ENCODE measurements at regions not wholly inside any gene's neighbourhood (a gene's known extent, or its start where the extent isn't known, plus 50 kb on each side); places are given as distances from the start of the nearest gene placed in this dataset.

DNA sequence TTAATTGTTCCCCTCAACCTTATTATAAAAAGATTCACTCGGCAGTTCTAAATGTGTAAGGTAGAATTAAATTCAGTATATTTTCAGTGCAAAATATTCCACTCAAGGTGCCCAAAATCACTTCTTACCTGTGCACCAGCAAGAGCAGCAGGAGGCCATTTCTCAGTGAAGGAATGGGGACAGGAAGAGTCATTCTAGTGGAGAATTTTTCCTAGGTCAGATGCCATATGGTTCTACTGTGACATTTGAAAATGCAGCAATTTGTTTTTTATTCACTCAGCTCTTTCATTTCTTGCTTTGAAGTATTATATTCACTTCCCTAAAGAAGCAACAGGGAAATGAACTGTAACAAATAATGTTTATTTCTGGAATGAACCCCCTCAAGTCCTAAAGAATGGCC is 264.0 kb upstream of the SYT1 start:
- TF ChIP-seq GATA2 (IDR thresholded peaks at IDR 0.05; ENCODE audit: low read depth, low read length) (no peak), GATA3 (IDR thresholded peaks at IDR 0.05; ENCODE audit: low read depth, low read length) (no peak)

DNA sequence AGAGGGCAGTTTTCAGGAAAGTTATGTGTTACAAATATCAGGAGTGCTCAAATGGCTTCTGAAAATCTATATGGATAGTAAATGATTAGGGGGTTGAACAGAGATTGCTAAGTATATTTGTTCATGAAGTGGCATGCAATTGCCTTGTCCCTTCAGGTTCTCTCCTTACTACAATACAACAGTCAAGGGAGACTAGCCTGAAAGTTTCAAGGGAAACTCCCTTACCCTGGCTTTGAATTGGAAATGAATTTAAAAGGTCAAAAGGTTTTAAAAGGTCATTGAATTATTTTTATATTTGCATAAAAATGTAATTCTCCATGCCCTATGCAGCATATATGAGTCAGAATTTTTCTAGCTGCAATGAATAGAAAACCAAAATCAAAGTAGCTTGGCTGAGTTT is 253.1 kb upstream of the SYT1 start:
- TF ChIP-seq GATA2 (IDR thresholded peaks at IDR 0.05; ENCODE audit: low read depth, low read length) (no peak), GATA3 (IDR thresholded peaks at IDR 0.05; ENCODE audit: low read depth, low read length) (no peak)

DNA sequence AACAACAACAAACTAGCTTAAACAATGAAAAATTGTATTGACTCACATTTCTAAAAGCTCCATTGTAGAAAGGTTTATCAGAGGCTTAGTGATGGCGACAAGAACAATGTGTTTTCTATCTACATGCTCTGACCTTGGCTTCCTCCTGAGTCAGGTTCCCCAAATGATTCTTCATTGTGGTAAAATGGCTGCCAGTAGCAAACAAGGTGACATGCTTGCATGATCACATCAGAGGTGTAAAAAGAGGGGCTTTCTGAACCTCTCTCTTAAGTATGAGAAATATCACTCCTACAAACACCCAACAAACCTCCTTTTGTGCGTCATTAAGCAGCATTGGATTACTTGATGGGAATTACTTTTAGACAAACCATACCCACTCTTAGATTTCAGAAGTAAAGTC is 252.4 kb upstream of the SYT1 start:
- no peak for TF ChIP-seq GATA2 (IDR thresholded peaks at IDR 0.05; ENCODE audit: low read depth, low read length)

DNA sequence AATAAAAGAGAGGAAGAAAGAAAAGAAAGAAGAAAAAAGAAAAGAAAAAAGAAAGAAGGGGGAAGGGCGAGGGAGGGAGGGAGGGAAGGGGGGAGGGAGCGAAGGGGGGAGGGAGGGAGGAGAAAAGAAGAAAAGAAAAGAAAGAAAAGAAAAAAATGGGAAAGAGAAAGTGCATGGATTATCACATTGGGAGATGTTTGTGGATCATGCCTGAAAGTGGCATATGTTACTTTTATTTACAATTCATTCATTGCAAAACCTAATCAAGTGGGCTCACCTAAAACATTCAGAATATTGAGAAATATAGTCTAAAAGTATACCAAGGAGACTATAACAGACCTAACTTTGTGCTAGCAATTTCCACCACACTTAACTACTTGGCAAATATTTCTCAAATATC is 246.9 kb upstream of the SYT1 start:
- TF ChIP-seq GATA2 (IDR thresholded peaks at IDR 0.05; ENCODE audit: low read depth, low read length): no peak

DNA sequence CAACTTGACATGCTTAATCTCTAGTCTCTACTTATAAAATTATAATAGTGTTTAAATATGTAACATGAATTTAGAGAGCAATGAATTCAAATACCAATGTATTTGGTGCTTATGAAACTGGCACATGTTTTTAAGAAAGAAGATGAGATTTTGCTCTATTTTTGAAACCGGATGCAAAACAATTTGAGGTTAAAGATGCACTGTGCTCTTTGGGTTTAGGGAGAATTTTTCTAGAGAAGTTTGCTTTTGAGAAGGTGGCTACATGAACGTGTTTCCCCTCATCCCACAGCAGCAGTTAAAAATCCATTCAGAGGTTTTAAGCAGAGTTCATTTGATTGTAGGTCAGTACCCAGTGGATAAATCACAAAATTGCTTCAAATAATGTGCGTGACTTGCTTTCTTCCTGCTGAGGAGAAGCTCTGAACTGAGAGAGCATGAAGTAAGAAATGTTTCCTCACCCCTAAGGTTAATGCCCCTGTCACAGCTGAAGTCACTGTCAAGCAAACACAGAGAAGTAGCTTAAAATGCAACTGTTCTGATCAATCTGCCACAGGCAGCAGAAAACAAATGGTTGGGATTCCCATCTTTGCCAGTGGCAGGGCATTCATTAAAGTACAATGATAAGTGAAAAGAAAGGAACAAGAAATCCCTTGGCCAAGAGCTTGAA is 241.9 kb upstream of the SYT1 start:
- TF ChIP-seq GATA2 (IDR thresholded peaks at IDR 0.05; ENCODE audit: low read depth, low read length): no peak
- no peak for TF ChIP-seq GATA3 (IDR thresholded peaks at IDR 0.05; ENCODE audit: low read depth, low read length)

DNA sequence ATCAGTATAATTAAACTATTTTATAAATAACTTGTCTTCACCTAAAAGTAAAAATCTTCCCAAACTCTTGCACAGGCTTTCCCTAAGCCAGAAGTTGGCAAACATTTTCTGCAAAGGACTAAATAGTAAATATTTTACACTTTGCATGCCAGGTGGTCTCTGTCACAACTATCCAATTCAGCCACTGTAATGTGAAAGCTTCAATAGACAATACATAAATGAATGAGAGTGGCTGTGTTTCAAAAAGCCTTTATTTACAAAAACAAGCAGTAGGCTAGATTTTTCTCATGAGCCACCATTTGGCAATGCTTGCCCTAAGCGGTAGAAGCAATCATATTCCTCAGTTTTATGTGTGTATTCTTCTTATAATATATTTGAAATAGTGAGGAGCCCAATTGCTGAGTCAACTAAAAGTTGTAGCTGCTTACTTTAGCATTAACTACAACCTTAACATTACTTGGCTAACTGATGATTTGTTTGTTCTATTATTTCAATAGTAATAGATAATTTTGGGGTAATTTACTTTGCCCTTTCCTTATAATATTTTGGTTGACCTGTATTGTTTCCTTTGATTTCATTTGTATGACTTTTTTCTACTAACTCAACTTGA is 236.0 kb upstream of the SYT1 start:
- no peak for TF ChIP-seq GATA2 (IDR thresholded peaks at IDR 0.05; ENCODE audit: low read depth, low read length)
- no peak for TF ChIP-seq GATA3 (IDR thresholded peaks at IDR 0.05; ENCODE audit: low read depth, low read length)

DNA sequence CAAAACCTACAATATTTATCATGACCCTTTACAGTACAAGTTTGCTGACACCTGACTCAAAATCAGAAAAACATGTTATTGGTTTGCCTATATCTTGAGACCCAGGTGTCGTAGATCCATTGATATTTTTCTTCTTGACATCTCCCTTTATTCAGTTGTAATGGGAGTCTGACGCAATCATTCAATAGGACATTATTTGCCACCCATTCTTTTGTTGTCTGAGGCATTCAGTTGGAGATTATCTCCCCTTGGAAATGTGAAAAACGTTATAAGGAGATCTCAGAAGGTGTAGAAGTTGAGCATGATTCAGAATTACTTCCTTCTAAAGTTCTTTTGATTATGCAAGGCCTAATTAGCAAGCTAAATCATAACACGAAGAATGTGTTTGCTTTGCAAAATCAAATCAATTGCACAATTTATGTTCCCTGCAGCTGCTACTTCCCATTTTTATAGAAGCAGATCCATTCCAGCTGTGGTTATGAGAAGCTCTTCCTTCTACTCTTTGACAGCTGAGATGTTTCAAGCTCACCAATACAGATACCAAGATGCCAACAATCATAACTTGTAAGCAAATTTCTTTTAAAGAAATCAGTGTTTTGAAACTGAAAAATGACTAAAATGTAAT is 228.2 kb upstream of the SYT1 start:
- TF ChIP-seq GATA2 (IDR thresholded peaks at IDR 0.05; ENCODE audit: low read depth, low read length) (no peak), GATA3 (IDR thresholded peaks at IDR 0.05; ENCODE audit: low read depth, low read length) (no peak)

DNA sequence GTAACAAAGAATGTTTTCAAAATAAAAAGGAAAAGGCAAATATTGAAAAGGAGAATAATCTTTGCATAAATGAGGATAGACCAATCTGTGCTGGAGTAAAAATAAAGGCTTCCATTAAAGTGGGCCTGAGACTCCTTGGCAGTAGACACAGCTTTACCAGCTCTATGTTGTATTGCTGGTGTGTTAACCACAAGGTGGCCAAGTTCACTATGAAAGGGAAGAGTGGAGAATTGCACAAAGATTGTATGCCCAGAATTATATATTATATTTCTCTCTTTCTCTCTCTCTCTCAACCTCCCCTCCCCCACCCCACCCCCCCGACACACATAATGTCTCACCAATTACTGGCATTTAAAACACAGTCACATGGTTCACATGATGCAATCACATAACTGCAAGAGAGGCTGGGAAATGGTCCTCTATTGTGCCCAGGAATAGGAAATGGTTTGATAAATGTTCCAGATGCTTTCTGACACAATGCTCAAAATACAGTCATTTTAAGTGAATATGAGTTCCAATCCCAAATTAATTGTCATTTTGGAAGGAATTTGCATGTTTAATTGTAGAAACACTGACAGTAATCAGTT is 222.6 kb upstream of the SYT1 start:
- TF ChIP-seq GATA3 (IDR thresholded peaks at IDR 0.05; ENCODE audit: low read depth, low read length) (no peak), GATA2 (IDR thresholded peaks at IDR 0.05; ENCODE audit: low read depth, low read length) (no peak)

DNA sequence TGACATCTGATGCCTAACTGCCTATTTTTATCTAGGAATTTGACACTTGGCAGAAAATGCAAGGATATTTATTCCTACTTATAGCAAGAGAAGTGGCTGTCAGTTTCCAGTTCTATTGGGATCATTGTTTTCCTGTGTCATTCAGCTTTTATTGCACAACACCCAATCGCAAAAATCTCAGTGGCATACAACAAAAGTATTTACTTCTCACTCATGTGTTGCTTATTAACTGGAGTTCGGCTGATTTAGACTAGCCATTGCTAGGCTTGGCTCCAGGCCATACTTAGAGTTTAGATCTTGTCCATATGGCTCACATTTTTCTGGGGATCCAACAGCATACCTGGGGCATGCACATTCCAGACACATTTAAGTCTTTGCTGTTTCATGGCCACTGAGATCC is 218.6 kb upstream of the SYT1 start:
- no peak for TF ChIP-seq GATA3 (IDR thresholded peaks at IDR 0.05; ENCODE audit: low read depth, low read length)
- TF ChIP-seq GATA2 (IDR thresholded peaks at IDR 0.05; ENCODE audit: low read depth, low read length): no peak

DNA sequence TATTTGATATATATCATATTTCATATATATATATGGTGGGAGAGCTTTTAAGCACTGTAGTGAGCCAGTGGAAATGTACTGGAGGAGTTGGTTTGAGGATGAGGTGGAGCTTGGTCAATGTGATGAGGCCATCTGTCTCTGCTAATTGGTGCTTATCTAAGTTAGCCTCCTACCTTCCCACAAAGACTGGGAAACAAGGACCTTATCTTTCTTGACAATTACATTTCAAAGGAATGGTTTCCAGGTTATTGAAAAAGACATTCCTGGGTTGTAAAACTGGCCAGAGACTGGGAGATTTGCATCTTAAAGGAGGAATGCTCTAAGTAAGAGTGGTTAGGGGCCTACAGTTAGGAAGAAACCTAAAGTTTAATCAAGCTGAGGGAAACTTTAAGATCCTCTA is 212.8 kb upstream of the SYT1 start:
- no peak for TF ChIP-seq GATA3 (IDR thresholded peaks at IDR 0.05; ENCODE audit: low read depth, low read length)
- TF ChIP-seq GATA2 (IDR thresholded peaks at IDR 0.05; ENCODE audit: low read depth, low read length): no peak

DNA sequence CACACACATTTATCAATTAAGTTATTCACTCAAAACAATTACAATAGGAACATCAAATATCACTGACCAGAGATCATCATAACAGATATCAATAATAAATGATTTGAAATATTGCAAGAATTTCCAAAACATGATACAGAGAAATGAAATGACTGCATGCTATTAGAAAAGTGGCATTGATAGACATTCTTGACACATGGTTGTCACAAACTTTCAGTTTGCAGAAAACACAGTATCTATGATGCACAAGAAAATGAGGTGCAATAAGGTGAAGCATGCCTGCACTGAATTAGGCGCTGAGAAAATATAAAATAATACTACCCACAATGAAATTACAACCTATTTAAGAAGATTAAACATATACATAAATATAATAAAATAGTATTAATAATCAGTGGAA is 198.0 kb upstream of the SYT1 start:
- no peak for TF ChIP-seq GATA2 (IDR thresholded peaks at IDR 0.05; ENCODE audit: low read depth, low read length)

DNA sequence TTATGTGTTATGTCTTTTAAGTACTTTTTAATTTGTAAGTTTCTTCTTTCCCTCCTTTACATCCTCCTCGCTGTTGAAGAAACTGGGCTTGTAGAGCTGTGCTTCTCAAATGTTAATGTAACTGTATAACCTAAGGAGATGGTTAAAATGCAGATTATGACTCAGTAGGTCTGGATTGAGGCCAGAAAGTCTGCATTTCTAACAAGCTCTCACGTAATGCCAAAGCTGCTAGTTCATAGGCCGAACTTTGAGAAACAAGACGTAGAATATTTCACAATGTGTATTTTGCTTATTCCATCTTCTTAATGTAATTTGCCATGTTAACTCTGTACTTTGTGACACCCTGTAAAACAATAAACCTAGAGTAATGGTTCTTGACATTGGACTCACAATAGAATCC is 193.3 kb upstream of the SYT1 start:
- TF ChIP-seq GATA2 (IDR thresholded peaks at IDR 0.05; ENCODE audit: low read depth, low read length) (no peak), GATA3 (IDR thresholded peaks at IDR 0.05; ENCODE audit: low read depth, low read length) (no peak)

DNA sequence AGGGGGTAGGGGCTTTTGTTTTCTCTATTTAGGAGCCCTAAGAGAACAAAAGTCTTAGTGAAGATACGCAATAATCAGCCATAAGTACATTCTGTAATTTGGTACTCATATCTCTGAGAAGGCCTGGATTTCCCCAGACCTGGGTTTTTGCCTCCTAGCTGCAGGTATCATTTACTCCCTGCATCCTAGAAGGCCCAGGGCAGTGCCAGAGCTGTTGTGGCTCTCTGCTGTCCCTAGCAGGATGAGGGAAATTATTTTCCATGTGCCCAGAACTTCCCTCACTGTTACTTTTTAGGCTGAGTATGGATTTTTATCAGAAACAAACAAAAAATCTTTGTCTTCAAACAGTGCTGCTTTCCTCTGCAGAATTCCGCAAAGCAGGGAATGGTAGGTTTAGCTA is 192.5 kb upstream of the SYT1 start:
- TF ChIP-seq GATA2 (IDR thresholded peaks at IDR 0.05; ENCODE audit: low read depth, low read length) (no peak), GATA3 (IDR thresholded peaks at IDR 0.05; ENCODE audit: low read depth, low read length) (no peak)

DNA sequence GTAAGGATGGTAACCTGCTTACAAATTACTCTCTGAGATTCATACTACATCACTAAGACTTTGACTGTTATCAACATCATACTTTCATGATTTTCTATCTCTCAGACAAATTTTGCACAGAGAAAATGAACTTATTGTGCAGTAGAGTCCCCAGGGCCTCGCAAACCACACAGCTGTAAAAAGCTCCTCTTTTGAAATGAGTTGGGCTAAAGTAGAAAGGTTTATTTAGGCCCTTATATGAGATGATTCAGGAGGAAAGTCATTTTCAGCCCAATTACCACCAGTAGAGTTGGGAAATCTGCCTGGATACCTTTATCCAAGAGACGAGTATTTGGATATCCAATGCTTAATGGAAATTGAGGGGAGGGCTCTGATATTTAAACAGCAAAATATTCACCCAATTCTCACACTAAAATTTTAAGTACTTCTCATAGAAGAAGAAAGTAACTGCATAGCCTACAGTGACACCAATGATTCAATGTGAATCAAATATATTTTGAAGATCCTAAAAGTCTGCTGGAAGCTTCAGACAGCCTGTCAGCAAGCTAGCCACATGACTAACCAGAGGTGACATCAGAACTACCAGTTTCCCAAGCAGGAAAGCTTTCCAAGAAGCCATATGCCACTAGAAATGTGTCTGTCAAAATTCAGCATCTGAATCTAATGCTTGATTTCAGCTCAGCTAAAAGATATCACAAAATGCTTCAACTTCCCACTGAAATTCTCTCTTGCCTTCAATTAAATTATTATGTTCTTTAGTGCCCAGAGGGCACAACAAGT is 190.1 kb upstream of the SYT1 start:
- TF ChIP-seq GATA3 (IDR thresholded peaks at IDR 0.05; ENCODE audit: low read depth, low read length) (no peak), GATA2 (IDR thresholded peaks at IDR 0.05; ENCODE audit: low read depth, low read length) (no peak)
